ENCODE measurements at regions not wholly inside any gene's neighbourhood (a gene's known extent, or its start where the extent isn't known, plus 50 kb on each side); places are given as distances from the start of the nearest gene placed in this dataset.

DNA sequence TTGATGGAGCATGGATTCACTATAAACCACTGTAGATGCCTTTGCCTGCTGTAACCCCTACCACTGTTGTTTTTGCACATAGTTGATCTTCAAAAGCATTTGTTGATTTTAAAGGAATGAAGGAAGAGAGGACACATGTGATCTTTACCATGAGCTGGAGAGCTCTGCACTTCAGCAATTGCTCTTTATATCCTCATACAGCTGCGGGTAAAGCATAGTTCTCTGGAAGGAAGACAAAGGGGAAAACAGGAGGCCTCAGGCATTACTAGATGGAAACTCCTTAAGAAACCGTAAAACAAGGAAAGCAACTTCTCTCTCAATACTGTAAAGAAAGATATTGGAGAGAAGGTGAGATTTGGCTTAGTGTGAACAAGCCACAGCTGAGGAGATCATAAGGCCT, 60.6 kb downstream of the SCG2 start:
- peaks cover 3% of the 10 kb centered on the region for H3K9me3 Mint-ChIP-seq
- no peak overlapping the region for H3K27ac Mint-ChIP-seq
- H3F3A ChIP-seq (ENCODE audit: low read depth) = peaks cover 6% of the 10 kb centered on the region
- H3K4me2 ChIP-seq = no peak overlapping the region
- TF ChIP-seq EZH2phosphoT487 (IDR thresholded peaks at IDR 0.05) = no peak
- TF ChIP-seq, protein P1, sequence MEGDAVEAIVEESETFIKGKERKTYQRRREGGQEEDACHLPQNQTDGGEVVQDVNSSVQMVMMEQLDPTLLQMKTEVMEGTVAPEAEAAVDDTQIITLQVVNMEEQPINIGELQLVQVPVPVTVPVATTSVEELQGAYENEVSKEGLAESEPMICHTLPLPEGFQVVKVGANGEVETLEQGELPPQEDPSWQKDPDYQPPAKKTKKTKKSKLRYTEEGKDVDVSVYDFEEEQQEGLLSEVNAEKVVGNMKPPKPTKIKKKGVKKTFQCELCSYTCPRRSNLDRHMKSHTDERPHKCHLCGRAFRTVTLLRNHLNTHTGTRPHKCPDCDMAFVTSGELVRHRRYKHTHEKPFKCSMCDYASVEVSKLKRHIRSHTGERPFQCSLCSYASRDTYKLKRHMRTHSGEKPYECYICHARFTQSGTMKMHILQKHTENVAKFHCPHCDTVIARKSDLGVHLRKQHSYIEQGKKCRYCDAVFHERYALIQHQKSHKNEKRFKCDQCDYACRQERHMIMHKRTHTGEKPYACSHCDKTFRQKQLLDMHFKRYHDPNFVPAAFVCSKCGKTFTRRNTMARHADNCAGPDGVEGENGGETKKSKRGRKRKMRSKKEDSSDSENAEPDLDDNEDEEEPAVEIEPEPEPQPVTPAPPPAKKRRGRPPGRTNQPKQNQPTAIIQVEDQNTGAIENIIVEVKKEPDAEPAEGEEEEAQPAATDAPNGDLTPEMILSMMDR (IDR thresholded peaks at IDR 0.05) = no peak
- TF ChIP-seq EZH2 (IDR thresholded peaks at IDR 0.05) = no peak
- H4K20me1 ChIP-seq (ENCODE audit: low read depth) = no peaks in the 10 kb centered on the region
- H3K4me1 ChIP-seq = peaks cover 13% of the 10 kb centered on the region
- H2AFZ ChIP-seq (replicated peaks) = no peak overlapping the region
- H3K9ac ChIP-seq = no peak overlapping the region
- H3K9me3 ChIP-seq (ENCODE audit: low read depth) = no peaks in the 10 kb centered on the region
- H3K36me3 Mint-ChIP-seq = no peaks in the 10 kb centered on the region
- H3K4me1 Mint-ChIP-seq = peaks cover 29% of the 10 kb centered on the region
- H3K36me3 ChIP-seq = no peaks in the 10 kb centered on the region
- H3K4me3 Mint-ChIP-seq = no peak overlapping the region
- no peaks in the 10 kb centered on the region for H3K27me3 ChIP-seq
- H3K79me2 ChIP-seq (ENCODE audit: low read depth) = no peaks in the 10 kb centered on the region
- no peaks in the 10 kb centered on the region for H3K27me3 Mint-ChIP-seq (ENCODE audit: insufficient read depth, low read depth)
- no peak for DNase-seq (ENCODE audit: low spot score)
- H3K27ac ChIP-seq = no peak overlapping the region
- H3K4me3 ChIP-seq = no peak overlapping the region

DNA sequence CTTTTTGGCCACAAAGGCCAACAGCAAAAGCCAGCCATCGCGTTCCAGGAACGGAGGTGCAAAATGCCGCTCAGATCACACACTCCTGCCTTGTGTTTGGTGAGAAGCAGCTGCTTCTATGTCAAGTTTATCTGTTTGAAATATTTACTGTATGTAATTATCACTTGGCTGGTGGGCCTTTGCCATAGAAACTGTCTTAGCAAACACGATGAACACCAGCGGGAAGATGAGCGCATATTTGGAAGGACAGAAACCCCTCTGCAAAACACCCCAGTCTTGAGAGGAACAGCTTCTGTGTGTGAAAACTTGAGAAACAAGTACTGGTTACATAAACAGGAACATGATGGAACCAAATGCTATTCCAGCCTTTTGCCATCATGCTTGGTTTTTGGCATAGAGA, 59.7 kb downstream of the SCG2 start:
- peaks cover 3% of the 10 kb centered on the region for H3K9me3 Mint-ChIP-seq
- H3K4me3 ChIP-seq = no peak overlapping the region
- no peaks in the 10 kb centered on the region for H3K27me3 Mint-ChIP-seq (ENCODE audit: insufficient read depth, low read depth)
- no peak overlapping the region for H3K27ac ChIP-seq
- no peak overlapping the region for H3K4me2 ChIP-seq
- H3K9me3 ChIP-seq (ENCODE audit: low read depth) = no peaks in the 10 kb centered on the region
- no peaks in the 10 kb centered on the region for H3K36me3 Mint-ChIP-seq
- no peak overlapping the region for H3K9ac ChIP-seq
- H3K27ac Mint-ChIP-seq = no peak overlapping the region
- H3K4me3 Mint-ChIP-seq = no peak overlapping the region
- H3K27me3 ChIP-seq = no peaks in the 10 kb centered on the region
- H2AFZ ChIP-seq (replicated peaks) = no peak overlapping the region
- TF ChIP-seq EZH2phosphoT487 (IDR thresholded peaks at IDR 0.05) (no peak), EZH2 (IDR thresholded peaks at IDR 0.05) (no peak)
- TF ChIP-seq, protein P1 (IDR thresholded peaks at IDR 0.05) = no peak
- H3F3A ChIP-seq (ENCODE audit: low read depth) = peaks cover 6% of the 10 kb centered on the region
- peaks cover 28% of the 10 kb centered on the region for H3K4me1 Mint-ChIP-seq
- H3K36me3 ChIP-seq = no peaks in the 10 kb centered on the region
- H3K79me2 ChIP-seq (ENCODE audit: low read depth) = no peaks in the 10 kb centered on the region
- peaks cover 13% of the 10 kb centered on the region for H3K4me1 ChIP-seq
- no peak for DNase-seq (ENCODE audit: low spot score)
- no peaks in the 10 kb centered on the region for H4K20me1 ChIP-seq (ENCODE audit: low read depth)

DNA sequence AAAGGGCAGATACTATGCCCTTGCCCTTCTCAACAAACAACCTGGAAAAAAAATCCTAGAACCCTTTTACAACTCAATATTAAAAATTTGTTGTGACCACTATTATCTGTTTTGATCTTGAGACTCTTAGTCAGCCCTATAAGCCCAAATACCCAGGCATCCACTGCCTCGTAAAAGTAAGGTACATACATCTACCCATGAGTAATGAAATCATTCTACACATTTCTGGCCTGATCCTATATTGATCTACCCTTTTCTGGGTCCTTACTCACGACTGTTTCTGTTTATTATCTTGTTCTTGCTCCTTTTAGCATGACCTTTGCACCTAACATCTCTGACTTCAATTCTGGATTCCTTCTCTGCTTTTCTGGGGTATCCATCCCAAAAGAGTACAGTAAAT, 56.8 kb downstream of the SCG2 start:
- no peak for DNase-seq (ENCODE audit: low spot score)
- no peaks in the 10 kb centered on the region for H3K79me2 ChIP-seq (ENCODE audit: low read depth)
- no peak overlapping the region for H3K4me2 ChIP-seq
- no peaks in the 10 kb centered on the region for H3K27me3 ChIP-seq
- H3F3A ChIP-seq (ENCODE audit: low read depth) = no peaks in the 10 kb centered on the region
- Mint-ChIP-seq H3K36me3 (no peaks in the 10 kb centered on the region), H3K27me3 (ENCODE audit: insufficient read depth, low read depth) (no peaks in the 10 kb centered on the region), H3K27ac (no peak overlapping the region), H3K4me3 (no peak overlapping the region), H3K9me3 (peaks cover 3% of the 10 kb centered on the region), H3K4me1 (peaks cover 23% of the 10 kb centered on the region)
- H4K20me1 ChIP-seq (ENCODE audit: low read depth) = no peaks in the 10 kb centered on the region
- H3K9ac ChIP-seq = no peak overlapping the region
- no peaks in the 10 kb centered on the region for H3K9me3 ChIP-seq (ENCODE audit: low read depth)
- H3K27ac ChIP-seq = no peak overlapping the region
- H3K4me1 ChIP-seq = no peaks in the 10 kb centered on the region
- no peak for TF ChIP-seq EZH2phosphoT487 (IDR thresholded peaks at IDR 0.05)
- TF ChIP-seq, protein P1 (IDR thresholded peaks at IDR 0.05) = no peak
- TF ChIP-seq EZH2 (IDR thresholded peaks at IDR 0.05) = no peak
- H2AFZ ChIP-seq (replicated peaks) = no peak overlapping the region
- no peak overlapping the region for H3K4me3 ChIP-seq
- no peaks in the 10 kb centered on the region for H3K36me3 ChIP-seq

Measured in neural progenitor cell (in vitro differentiated cells).